ENCODE measurements at regions not wholly inside any gene's neighbourhood (a gene's known extent, or its start where the extent isn't known, plus 50 kb on each side); places are given as distances from the start of the nearest gene placed in this dataset.

- no peak for DNase-seq
These were observed 212.6 kb downstream of the DTHD1 start for GRCh38 chr4:36494016-36494415.

- DNase-seq = no peak
These were observed 213.3 kb downstream of the DTHD1 start for GRCh38 chr4:36494747-36495146.

- DNase-seq = no peak
These were observed 220.9 kb downstream of the DTHD1 start for GRCh38 chr4:36502350-36502749.

GRCh38 chr4:36508394-36508793 lies 227.0 kb downstream of the DTHD1 start:
- no peak for DNase-seq

GRCh38 chr4:36509845-36510244 lies 228.4 kb downstream of the DTHD1 start:
- DNase-seq = peak; percentile 1

- DNase-seq = no peak
These were observed 230.4 kb downstream of the DTHD1 start for GRCh38 chr4:36511785-36512184.

GRCh38 chr4:36516522-36517095 lies 235.2 kb downstream of the DTHD1 start:
- no peak for DNase-seq

- no peak for DNase-seq
These were observed 241.8 kb downstream of the DTHD1 start for GRCh38 chr4:36523182-36523581.

GRCh38 chr4:36532670-36533379 lies 251.4 kb downstream of the DTHD1 start:
- DNase-seq = no peak

- no peak for DNase-seq
These were observed 252.5 kb downstream of the DTHD1 start for GRCh38 chr4:36533944-36534343.

GRCh38 chr4:36547383-36547782 lies 266.0 kb downstream of the DTHD1 start:
- no peak for DNase-seq

- DNase-seq = no peak
These were observed 267.8 kb downstream of the DTHD1 start for GRCh38 chr4:36549252-36549651.

- no peak for DNase-seq
These were observed 268.6 kb downstream of the DTHD1 start for GRCh38 chr4:36549992-36550391.

GRCh38 chr4:36551697-36552214 lies 270.3 kb downstream of the DTHD1 start:
- no peak for DNase-seq

- DNase-seq = no peak
These were observed 271.6 kb downstream of the DTHD1 start for GRCh38 chr4:36553029-36553428.

- DNase-seq = no peak
These were observed 272.0 kb downstream of the DTHD1 start for GRCh38 chr4:36553453-36553852.

- DNase-seq = no peak
These were observed 275.6 kb downstream of the DTHD1 start for GRCh38 chr4:36556984-36557383.

- no peak for DNase-seq
These were observed 287.2 kb downstream of the DTHD1 start for GRCh38 chr4:36568575-36568974.

- DNase-seq = no peak
These were observed 292.0 kb downstream of the DTHD1 start for GRCh38 chr4:36573441-36573840.

GRCh38 chr4:36574816-36575215 lies 293.4 kb downstream of the DTHD1 start:
- peak; percentile 18 for DNase-seq

- peak; percentile 1 for DNase-seq
These were observed 300.8 kb downstream of the DTHD1 start for GRCh38 chr4:36582198-36582597.

- no peak for DNase-seq
These were observed 306.6 kb downstream of the DTHD1 start for GRCh38 chr4:36587909-36588472.

GRCh38 chr4:36590343-36590742 lies 308.9 kb downstream of the DTHD1 start:
- no peak for DNase-seq

GRCh38 chr4:36601864-36602495 lies 320.6 kb downstream of the DTHD1 start:
- DNase-seq = no peak

Measured in NCI-H69 (cell line).